Activated naive CD4-positive, alpha-beta T cell treated with anti-CD3 and anti-CD28 coated beads, Interleukin-2, amount 50 U/mL, for 72 hours (primary cell): ENCODE measurements at regions not wholly inside any gene's neighbourhood (a gene's known extent, or its start where the extent isn't known, plus 50 kb on each side); places are given as distances from the start of the nearest gene placed in this dataset.

Experiments used
- ATAC-seq, 2 donors: fragments of 150-1000 bp; cut with Tn5 transposase; 2 replicates each; pipeline ENCODE4 v1.10.0; 2021; ENCODE audit warnings: mild to moderate bottlenecking in 2 of 2, moderate library complexity in 2 of 2
- DNase-seq, 2 donors: peaks; one replicate each; pipeline ENCODE4 v3.0.0; 2021 to 2022; ENCODE audit warnings: low spot score in 2 of 2
- H3K27ac Mint-ChIP-seq, 2 donors: one replicate each; pipeline ENCODE4 v1.8.0; 2022; ENCODE audit warnings: mild to moderate bottlenecking in 2 of 2, mixed read lengths in 2 of 2
- H3K36me3 Mint-ChIP-seq, 2 donors: one replicate each; pipeline ENCODE4 v1.8.0; 2022; ENCODE audit warnings: mixed read lengths in 2 of 2
- H3K9me3 Mint-ChIP-seq, 2 donors: one replicate each; pipeline ENCODE4 v1.8.0; 2022; ENCODE audit warnings: mixed read lengths in 2 of 2

DNA sequence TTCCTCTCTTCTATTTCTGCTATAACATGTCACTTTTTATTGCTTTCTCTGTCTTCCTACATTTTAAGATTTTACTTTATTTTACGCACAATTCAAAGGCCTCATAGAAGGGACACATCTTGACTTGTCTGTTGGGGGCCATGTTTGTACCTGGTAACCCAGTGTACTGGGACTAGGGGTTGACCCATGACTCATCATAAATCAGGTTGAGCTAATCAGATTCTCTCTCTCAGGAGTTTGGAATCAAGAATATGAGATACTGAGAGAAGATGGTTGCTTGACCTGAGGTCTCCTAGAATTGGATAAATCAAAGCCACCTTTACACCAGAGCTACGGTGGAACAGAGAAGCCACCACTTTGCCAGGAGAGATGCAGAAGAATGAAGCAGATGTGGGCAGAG lies 153.0 kb downstream of the UXS1 start:
- DNase-seq, result no peak
- ATAC-seq, result no peak
- peak overlapping the region in 1 of 2 donors; percentile 17 for H3K27ac Mint-ChIP-seq
- H3K9me3 Mint-ChIP-seq, result no peaks in the 10 kb centered on the region
- H3K36me3 Mint-ChIP-seq, result no peaks in the 10 kb centered on the region

DNA sequence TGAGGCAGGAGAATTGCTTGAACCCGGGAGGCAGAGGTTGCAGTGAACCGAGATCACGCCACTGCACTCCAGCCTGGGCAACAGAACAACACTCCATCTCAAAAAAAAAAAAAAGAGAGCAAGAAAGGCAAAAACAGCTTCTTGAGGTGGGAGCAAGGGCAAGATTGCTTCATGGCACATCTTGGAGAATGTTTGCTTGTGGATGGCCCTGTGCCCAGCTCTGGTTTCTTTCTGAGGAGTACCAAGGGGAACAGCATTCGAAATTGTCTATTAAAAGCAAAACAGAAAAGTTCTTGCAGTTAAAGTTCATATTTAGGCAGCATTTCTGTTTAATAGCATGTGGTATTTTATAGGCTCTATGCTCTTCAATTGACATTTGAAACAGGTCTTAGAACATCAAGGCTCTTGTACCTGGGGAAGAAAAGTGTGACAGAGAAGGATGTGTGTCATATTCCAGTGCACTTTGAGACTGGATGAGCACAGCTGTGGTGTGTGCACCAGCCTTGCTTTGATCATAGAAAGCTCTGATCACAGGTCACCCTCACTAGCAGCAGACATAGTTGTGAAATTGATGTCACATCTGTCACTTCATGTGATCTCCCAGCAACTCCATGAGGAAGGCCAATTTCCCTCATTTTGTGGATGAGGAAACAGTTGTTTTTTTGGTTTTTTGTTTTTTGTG lies 154.3 kb downstream of the UXS1 start:
- DNase-seq (no peak), ATAC-seq (no peak)
- H3K27ac Mint-ChIP-seq, result no peak overlapping the region
- H3K36me3 Mint-ChIP-seq, result no peaks in the 10 kb centered on the region
- no peaks in the 10 kb centered on the region for H3K9me3 Mint-ChIP-seq

DNA sequence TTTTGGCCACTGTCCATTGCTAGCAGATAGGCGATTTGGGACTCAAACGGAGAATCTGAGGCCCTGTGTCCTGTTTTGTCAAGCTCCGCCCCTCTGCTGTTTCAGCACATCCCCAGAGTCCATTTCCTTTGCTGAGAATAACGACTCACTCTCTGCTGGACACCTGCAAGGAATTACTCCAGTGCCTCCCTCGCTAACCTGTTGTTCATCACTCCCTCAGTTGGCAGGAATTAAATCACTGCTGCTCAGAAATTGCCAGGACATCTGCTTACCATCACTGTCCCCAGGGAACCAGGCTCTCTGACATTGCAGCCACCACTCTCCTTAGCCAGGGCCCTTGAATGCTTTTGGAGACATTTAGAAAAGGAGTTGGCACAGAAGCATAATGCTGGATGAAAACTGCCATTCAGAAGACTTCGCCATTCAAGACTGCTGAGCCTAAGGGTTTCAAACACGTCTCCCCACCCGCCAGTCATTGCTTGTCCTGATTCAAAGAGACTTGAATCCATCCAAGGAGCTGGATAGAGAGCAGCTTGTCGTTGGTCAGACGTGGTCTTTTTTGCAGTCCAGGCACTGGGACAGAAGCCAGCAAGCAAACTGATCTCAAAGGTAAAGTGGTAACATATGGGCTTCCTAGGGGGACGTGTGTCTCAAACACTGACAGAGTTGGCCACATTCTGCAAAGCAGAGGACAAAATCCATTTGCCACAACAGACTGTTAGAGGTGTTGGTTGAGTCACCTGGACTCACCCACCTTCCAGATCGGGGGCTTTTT lies 155.3 kb downstream of the UXS1 start:
- peak overlapping the region in 1 of 2 donors; percentile 10 for H3K27ac Mint-ChIP-seq
- no peaks in the 10 kb centered on the region for H3K36me3 Mint-ChIP-seq
- DNase-seq, result no peak
- no peak for ATAC-seq
- no peaks in the 10 kb centered on the region for H3K9me3 Mint-ChIP-seq

DNA sequence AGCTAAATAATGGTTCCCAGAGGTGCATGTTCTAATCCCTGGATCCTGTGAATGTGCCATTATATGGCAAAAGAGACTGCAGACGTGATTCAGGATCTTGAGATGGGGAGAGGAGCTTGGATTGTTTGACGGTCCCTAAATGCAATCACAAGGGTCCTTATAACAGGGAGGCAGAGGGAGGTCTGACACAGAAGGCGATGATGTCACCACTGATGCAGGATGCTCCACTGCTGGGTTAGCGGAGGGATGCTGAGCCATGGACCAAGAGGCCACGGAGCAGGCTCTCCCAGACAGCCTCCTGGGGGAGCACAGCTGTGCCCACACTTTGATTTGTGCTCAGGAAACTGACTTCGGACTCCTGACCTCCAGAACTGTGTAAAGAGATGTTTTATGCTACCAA lies 156.2 kb downstream of the UXS1 start:
- Mint-ChIP-seq H3K9me3 (no peaks in the 10 kb centered on the region), H3K36me3 (no peaks in the 10 kb centered on the region), H3K27ac (no peak overlapping the region)
- ATAC-seq, result no peak
- DNase-seq, result no peak

- no peaks in the 10 kb centered on the region for H3K36me3 Mint-ChIP-seq
- DNase-seq, result no peak
- H3K27ac Mint-ChIP-seq, result no peak overlapping the region
- H3K9me3 Mint-ChIP-seq, result no peaks in the 10 kb centered on the region
- no peak for ATAC-seq
Observed at GRCh38 chr2:106037262-106037661, 156.8 kb downstream of the UXS1 start.

GRCh38 chr2:106034325-106034724 lies 159.8 kb downstream of the UXS1 start:
- Mint-ChIP-seq H3K9me3 (no peaks in the 10 kb centered on the region), H3K27ac (no peak overlapping the region), H3K36me3 (no peaks in the 10 kb centered on the region)
- no peak for ATAC-seq
- DNase-seq, result no peak

DNA sequence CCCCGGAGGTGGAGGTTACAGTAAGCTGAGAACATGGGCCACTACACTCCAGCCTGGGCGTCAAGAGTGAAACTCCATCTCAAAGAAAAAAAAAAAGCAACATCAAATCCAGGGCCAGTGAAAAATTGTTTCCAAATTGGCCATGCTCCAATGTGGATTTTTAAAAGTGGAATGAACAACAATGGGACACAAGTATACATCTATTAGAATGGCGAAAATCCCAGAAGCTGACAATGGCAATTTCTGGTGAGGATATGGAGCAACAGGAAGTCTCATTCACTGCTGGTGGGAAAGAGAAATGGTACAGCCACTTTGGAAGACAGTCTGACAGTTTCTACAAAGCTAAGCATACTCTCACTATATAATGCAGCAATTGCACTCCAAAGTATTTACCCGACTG lies 161.4 kb downstream of the UXS1 start:
- ATAC-seq (no peak), DNase-seq (no peak)
- no peaks in the 10 kb centered on the region for H3K36me3 Mint-ChIP-seq
- H3K27ac Mint-ChIP-seq, result no peak overlapping the region
- H3K9me3 Mint-ChIP-seq, result no peaks in the 10 kb centered on the region

GRCh38 chr2:106030287-106031268 lies 163.5 kb downstream of the UXS1 start:
- DNase-seq, result no peak
- no peak overlapping the region for H3K27ac Mint-ChIP-seq
- H3K9me3 Mint-ChIP-seq, result no peaks in the 10 kb centered on the region
- peak; percentile 51 to 60 for ATAC-seq
- H3K36me3 Mint-ChIP-seq, result no peaks in the 10 kb centered on the region

- Mint-ChIP-seq H3K36me3 (no peaks in the 10 kb centered on the region), H3K9me3 (no peaks in the 10 kb centered on the region), H3K27ac (peak overlapping the region in 1 of 2 donors; percentile 67)
- DNase-seq (no peak), ATAC-seq (peak in 1 of 2 donors; percentile 26)
Observed at GRCh38 chr2:106028192-106028591, 165.9 kb downstream of the UXS1 start.

DNA sequence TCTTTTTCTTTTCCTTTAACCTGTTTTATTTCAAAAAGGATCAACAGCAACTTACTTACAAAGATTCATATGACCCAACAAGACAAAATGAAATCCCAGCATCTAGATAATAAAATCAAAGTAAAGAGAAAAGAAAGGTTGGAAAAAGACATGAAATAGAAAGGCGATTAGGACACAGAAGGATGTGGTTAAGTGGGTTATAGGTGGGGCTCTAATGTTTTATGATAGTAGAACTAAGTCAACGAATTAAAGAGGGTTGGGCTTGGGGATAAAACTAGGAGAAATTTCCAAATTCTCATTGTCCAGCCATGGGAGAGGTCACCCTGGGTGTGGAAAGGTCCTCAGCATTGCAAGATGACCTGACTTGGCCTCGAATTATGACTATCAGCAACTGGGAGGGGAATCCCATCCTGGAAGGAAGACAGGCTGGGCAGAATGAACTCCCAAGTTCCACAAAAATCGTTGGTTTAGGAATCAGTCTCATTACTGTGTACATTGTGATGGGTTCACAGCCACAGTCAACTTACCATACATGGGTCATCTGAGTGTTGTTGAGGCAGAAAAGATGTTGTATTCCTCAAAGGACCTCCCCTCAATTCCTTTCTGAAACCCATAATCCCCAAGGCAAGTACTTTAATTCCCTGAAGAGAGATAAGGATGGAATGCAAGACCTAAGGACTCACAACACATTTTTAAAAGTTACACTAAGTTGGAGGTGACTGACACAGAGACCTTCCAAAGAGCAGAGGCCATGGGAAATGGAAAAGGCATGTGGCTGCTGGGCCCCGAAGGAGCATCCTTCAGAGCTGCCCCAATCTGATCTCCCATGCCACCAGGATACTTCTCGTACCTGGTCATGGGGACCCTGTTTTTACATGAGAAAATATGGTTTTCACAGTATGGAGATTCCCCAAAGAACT lies 167.6 kb downstream of the UXS1 start:
- DNase-seq, result no peak
- H3K36me3 Mint-ChIP-seq, result no peaks in the 10 kb centered on the region
- ATAC-seq, result no peak
- no peaks in the 10 kb centered on the region for H3K9me3 Mint-ChIP-seq
- H3K27ac Mint-ChIP-seq, result no peak overlapping the region

DNA sequence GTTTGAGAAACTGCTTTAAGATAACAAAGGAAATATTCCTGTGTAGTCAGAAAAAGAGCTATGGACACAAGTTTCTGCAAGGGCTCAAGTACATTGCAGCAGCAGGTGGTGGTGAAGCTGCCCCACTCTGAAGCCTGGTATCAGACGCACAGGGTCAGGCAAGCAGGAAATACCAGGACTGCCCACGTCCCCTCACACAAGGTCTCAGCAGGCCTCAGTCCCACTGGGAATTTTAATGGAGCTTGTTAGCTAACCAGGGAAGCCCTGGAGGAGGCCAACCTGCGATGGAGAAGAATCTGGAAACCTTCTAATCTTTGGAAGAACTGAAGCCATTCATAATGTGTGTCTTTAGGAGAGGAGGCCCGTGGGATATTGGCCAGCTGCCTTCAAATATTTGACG lies 168.3 kb downstream of the UXS1 start:
- DNase-seq (no peak), ATAC-seq (no peak)
- H3K9me3 Mint-ChIP-seq, result no peaks in the 10 kb centered on the region
- H3K36me3 Mint-ChIP-seq, result no peaks in the 10 kb centered on the region
- no peak overlapping the region for H3K27ac Mint-ChIP-seq

- no peaks in the 10 kb centered on the region for H3K36me3 Mint-ChIP-seq
- DNase-seq, result no peak
- no peak for ATAC-seq
- peaks cover 0 to 7% of the 10 kb centered on the region in 2 donors for H3K9me3 Mint-ChIP-seq
- H3K27ac Mint-ChIP-seq, result no peak overlapping the region
Observed at GRCh38 chr2:106021662-106022028, 172.5 kb downstream of the UXS1 start.

DNA sequence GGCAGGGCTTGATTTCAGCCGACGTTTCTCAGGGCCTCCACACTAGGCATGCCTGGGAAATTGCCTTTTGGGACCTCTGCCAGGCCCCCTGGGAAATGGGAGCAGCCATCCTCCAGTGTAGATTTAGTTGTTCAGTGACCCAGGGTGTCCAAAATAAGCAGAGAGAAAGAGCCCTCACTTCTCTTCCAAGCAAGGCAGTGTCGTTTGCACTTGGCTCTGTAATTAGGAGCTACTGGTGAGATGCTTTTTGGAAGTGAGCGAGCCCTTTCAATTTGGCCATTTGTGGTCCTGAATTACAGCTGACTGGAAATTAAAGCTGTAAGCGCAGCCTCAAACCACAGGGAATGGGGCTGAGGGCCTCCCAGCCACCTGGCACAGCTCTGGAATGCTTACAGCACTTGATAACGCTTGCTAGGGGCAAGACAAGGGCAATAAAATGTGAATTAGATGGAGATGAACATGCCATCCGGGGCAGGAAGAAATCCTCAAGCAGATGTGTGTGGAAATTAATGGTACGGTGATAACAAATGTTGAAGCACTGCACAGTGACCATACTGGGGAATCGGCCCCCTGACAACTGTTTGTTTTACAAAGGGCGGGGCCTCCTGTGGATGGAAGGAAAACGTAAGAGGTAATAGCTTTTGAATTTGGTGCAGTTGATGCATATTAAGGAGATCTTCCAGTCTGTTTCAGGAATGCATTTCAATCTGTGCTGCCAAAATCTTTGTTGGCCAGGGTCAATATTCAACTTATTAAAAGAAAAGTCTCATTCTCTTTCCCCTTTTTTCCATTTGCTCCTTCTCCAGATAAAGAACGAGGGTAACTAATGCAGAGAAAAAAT lies 173.1 kb downstream of the UXS1 start:
- no peak overlapping the region for H3K27ac Mint-ChIP-seq
- DNase-seq, result no peak
- peaks cover 0 to 7% of the 10 kb centered on the region in 2 donors for H3K9me3 Mint-ChIP-seq
- H3K36me3 Mint-ChIP-seq, result no peaks in the 10 kb centered on the region
- no peak for ATAC-seq

DNA sequence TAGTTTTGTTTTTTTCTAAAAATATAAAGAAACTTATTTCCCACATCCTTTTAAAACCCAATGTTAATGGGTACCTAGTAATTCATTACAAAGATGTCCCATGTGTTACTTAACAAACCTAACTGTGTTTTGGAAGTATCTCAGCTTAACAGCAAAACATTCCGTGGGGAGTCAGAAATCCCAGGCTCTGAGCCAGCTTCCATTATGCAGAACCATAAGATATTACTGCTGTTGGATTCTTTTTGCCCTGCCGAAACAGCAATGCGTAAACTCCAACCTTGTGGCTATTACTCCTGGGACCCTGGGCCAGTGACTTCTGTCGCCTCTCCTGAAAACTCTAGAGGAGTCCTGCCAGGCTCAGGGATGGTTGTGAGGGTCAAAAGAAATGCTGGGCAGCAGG lies 174.1 kb downstream of the UXS1 start:
- peaks cover 0 to 7% of the 10 kb centered on the region in 2 donors for H3K9me3 Mint-ChIP-seq
- DNase-seq (no peak), ATAC-seq (no peak)
- peak overlapping the region in 1 of 2 donors; percentile 52 for H3K27ac Mint-ChIP-seq
- no peaks in the 10 kb centered on the region for H3K36me3 Mint-ChIP-seq

DNA sequence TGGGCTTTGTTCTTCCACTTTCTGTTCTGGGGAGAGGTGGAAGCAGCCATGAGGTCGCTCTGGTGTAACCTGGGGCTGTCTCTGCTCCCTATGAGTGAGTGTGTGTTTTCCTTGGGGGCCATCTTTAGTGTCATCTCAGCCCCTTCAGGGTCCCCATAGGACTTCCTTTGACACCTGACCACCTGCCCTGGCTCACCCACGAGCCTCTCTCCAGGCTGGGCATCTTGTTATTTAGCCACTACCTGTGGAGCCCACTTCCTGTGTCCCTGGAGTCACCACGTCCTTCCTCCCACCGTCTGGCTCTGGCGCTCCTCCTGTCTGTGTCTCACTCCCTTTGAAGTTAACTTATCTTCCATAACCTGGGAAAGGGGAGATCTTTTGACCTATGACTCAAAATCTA lies 176.0 kb downstream of the UXS1 start:
- Mint-ChIP-seq H3K36me3 (no peaks in the 10 kb centered on the region), H3K9me3 (peaks cover 0 to 11% of the 10 kb centered on the region in 2 donors), H3K27ac (no peak overlapping the region)
- DNase-seq, result no peak
- ATAC-seq, result no peak
